Left kidney (tissue), 1 donor: ENCODE measurements at regions not wholly inside any gene's neighbourhood (a gene's known extent, or its start where the extent isn't known, plus 50 kb on each side); places are given as distances from the start of the nearest gene placed in this dataset.

Experiments
- DNase-seq: peaks from one replicate; pipeline ENCODE4 v3.0.0-alpha.2; 2013

- no peak for DNase-seq
These were observed 185.6 kb upstream of the FSTL5 start for GRCh38 chr4:162349395-162349794.

- DNase-seq: no peak
These were observed 184.0 kb upstream of the FSTL5 start for GRCh38 chr4:162347842-162348213.

- no peak for DNase-seq
These were observed 183.5 kb upstream of the FSTL5 start for GRCh38 chr4:162347156-162347841.

- no peak for DNase-seq
These were observed 180.2 kb upstream of the FSTL5 start for GRCh38 chr4:162343967-162344366.

GRCh38 chr4:162341533-162341932 is 177.7 kb upstream of the FSTL5 start:
- no peak for DNase-seq

GRCh38 chr4:162323919-162324318 is 160.1 kb upstream of the FSTL5 start:
- no peak for DNase-seq

GRCh38 chr4:162322054-162322453 is 158.3 kb upstream of the FSTL5 start:
- DNase-seq: no peak

GRCh38 chr4:162285753-162286152 is 122.0 kb upstream of the FSTL5 start:
- no peak for DNase-seq

GRCh38 chr4:162282684-162283083 is 118.9 kb upstream of the FSTL5 start:
- DNase-seq: no peak

- DNase-seq: no peak
These were observed 110.6 kb upstream of the FSTL5 start for GRCh38 chr4:162274354-162274753.

GRCh38 chr4:162272215-162272614 is 108.4 kb upstream of the FSTL5 start:
- DNase-seq: no peak

- no peak for DNase-seq
These were observed 105.1 kb upstream of the FSTL5 start for GRCh38 chr4:162268911-162269310.

GRCh38 chr4:162265802-162266201 is 102.0 kb upstream of the FSTL5 start:
- no peak for DNase-seq

GRCh38 chr4:162245051-162245450 is 81.3 kb upstream of the FSTL5 start:
- DNase-seq: no peak

- no peak for DNase-seq
These were observed 78.1 kb upstream of the FSTL5 start for GRCh38 chr4:162241857-162242256.

- no peak for DNase-seq
These were observed 76.4 kb upstream of the FSTL5 start for GRCh38 chr4:162239992-162240769.

GRCh38 chr4:162237676-162238075 is 73.9 kb upstream of the FSTL5 start:
- DNase-seq: no peak

GRCh38 chr4:162234595-162234994 is 70.8 kb upstream of the FSTL5 start:
- DNase-seq: no peak

GRCh38 chr4:162232349-162232748 is 68.5 kb upstream of the FSTL5 start:
- DNase-seq: no peak

GRCh38 chr4:162229670-162230069 is 65.9 kb upstream of the FSTL5 start:
- DNase-seq: no peak

- no peak for DNase-seq
These were observed 57.3 kb upstream of the FSTL5 start for GRCh38 chr4:162221148-162221547.
